Hepatocyte (in vitro differentiated cells): ENCODE measurements at regions not wholly inside any gene's neighbourhood (a gene's known extent, or its start where the extent isn't known, plus 50 kb on each side); places are given as distances from the start of the nearest gene placed in this dataset.

Experiments used
- DNase-seq: peaks from one replicate; pipeline ENCODE4 v3.0.0-alpha.2; 2016; ENCODE audit warnings: low spot score
- H2AFZ ChIP-seq: fragments of 200-600 bp; sonication (generic); 2 replicates; pipeline ENCODE4 v1.6.0; 2016; ENCODE audit warnings: antibody characterized with exemption, mild to moderate bottlenecking
- H3K27ac ChIP-seq: fragments of 200-600 bp; sonication (generic); 2 replicates; pipeline ENCODE4 v1.5.1; 2016; ENCODE audit warnings: mild to moderate bottlenecking
- H3K27me3 ChIP-seq: fragments of 200-600 bp; sonication (generic); 2 replicates; pipeline ENCODE4 v1.6.1; 2016
- H3K36me3 ChIP-seq: fragments of 200-600 bp; sonication (generic); replicated peaks from 2 replicates; pipeline ENCODE4 v1.5.1; 2016; ENCODE audit warnings: low read depth; ENCODE audit not compliant: insufficient read depth
- H3K4me1 ChIP-seq: fragments of 200-600 bp; sonication (generic); 2 replicates; pipeline ENCODE4 v1.5.1; 2016; ENCODE audit warnings: mild to moderate bottlenecking, moderate library complexity; ENCODE audit not compliant: insufficient read depth
- H3K4me2 ChIP-seq: fragments of 200-600 bp; sonication (generic); 2 replicates; pipeline ENCODE4 v1.6.0; 2016
- H3K4me3 ChIP-seq: fragments of 200-600 bp; sonication (generic); 2 replicates; pipeline ENCODE4 v1.5.1; 2016; ENCODE audit warnings: mild to moderate bottlenecking
- H3K79me2 ChIP-seq: fragments of 200-600 bp; sonication (generic); 2 replicates; pipeline ENCODE4 v1.6.0; 2017; ENCODE audit warnings: mild to moderate bottlenecking
- H3K9me2 ChIP-seq: fragments of 200-600 bp; sonication (generic); replicated peaks from 2 replicates; pipeline ENCODE4 v1.6.0; 2017; ENCODE audit warnings: mild to moderate bottlenecking; ENCODE audit not compliant: insufficient read depth
- H3K9me3 ChIP-seq: fragments of 200-600 bp; sonication (generic); 2 replicates; pipeline ENCODE4 v1.5.1; 2016; ENCODE audit warnings: low read depth, mild to moderate bottlenecking
- H4K20me1 ChIP-seq: fragments of 200-600 bp; sonication (generic); 2 replicates; pipeline ENCODE4 v1.6.0; 2016; ENCODE audit warnings: mild to moderate bottlenecking; ENCODE audit not compliant: insufficient read depth, poor library complexity, severe bottlenecking
- CTCF ChIP-seq: fragments of 200-600 bp; sonication (generic); IDR thresholded peaks from 2 replicates; pipeline ENCODE4 v1.5.1; 2016; ENCODE audit warnings: antibody characterized with exemption, mild to moderate bottlenecking; ENCODE audit not compliant: poor library complexity
- EZH2 ChIP-seq: fragments of 200-600 bp; sonication (generic); IDR thresholded peaks from 2 replicates; pipeline ENCODE4 v1.6.1; 2016; ENCODE audit warnings: antibody characterized with exemption, mild to moderate bottlenecking, borderline replicate concordance
- EZH2phosphoT487 ChIP-seq: fragments of 200-600 bp; sonication (generic); IDR thresholded peaks from one replicate; pipeline ENCODE4 v1.6.1; 2018; ENCODE audit warnings: antibody characterized with exemption, mild to moderate bottlenecking, low read depth, moderate library complexity; ENCODE audit not compliant: unreplicated experiment, severe bottlenecking
- WGBS: methylation state at CpG from one replicate; pipeline ENCODE4 v1.1.6; 2016; ENCODE audit warnings: low lambda C conversion rate; ENCODE audit errors: missing lambda C conversion rate; 5-methylcytosine and 5-hydroxymethylcytosine counted together

GRCh38 chr7:16136896-16137295 is 284.4 kb downstream of the CRPPA start:
- H4K20me1 ChIP-seq: no peaks in the 10 kb centered on the region
- H3K4me2 ChIP-seq: no peak overlapping the region
- no peaks in the 10 kb centered on the region for H3K9me2 ChIP-seq
- H3K27me3 ChIP-seq: no peaks in the 10 kb centered on the region
- H2AFZ ChIP-seq: no peak overlapping the region
- TF ChIP-seq CTCF: no peak
- TF ChIP-seq EZH2: no peak
- TF ChIP-seq EZH2phosphoT487: no peak
- DNase-seq: no peak
- H3K79me2 ChIP-seq: no peaks in the 10 kb centered on the region
- H3K4me1 ChIP-seq: no peaks in the 10 kb centered on the region
- no peaks in the 10 kb centered on the region for H3K36me3 ChIP-seq
- no peak overlapping the region for H3K27ac ChIP-seq
- H3K4me3 ChIP-seq: no peak overlapping the region
- WGBS: 91% methylated on average over 2 of the region's 2 CpGs
- no peaks in the 10 kb centered on the region for H3K9me3 ChIP-seq

GRCh38 chr7:16135658-16136057 is 285.7 kb downstream of the CRPPA start:
- Histone ChIP-seq H4K20me1 (no peaks in the 10 kb centered on the region), H2AFZ (no peak overlapping the region), H3K4me2 (no peak overlapping the region), H3K4me1 (no peaks in the 10 kb centered on the region), H3K9me2 (no peaks in the 10 kb centered on the region), H3K4me3 (no peak overlapping the region), H3K36me3 (no peaks in the 10 kb centered on the region), H3K27ac (no peak overlapping the region), H3K9me3 (no peaks in the 10 kb centered on the region), H3K27me3 (no peaks in the 10 kb centered on the region), H3K79me2 (no peaks in the 10 kb centered on the region)
- DNase-seq: no peak
- TF ChIP-seq EZH2phosphoT487 (no peak), CTCF (no peak), EZH2 (no peak)

GRCh38 chr7:16130111-16131110 is 290.9 kb downstream of the CRPPA start:
- Histone ChIP-seq H3K4me3 (no peak overlapping the region), H3K79me2 (no peaks in the 10 kb centered on the region), H3K36me3 (no peaks in the 10 kb centered on the region), H3K9me2 (no peaks in the 10 kb centered on the region), H3K4me2 (no peak overlapping the region), H3K4me1 (no peaks in the 10 kb centered on the region), H3K27ac (peak overlapping the region; percentile 62), H3K9me3 (no peaks in the 10 kb centered on the region), H4K20me1 (no peaks in the 10 kb centered on the region), H2AFZ (no peak overlapping the region), H3K27me3 (no peaks in the 10 kb centered on the region)
- TF ChIP-seq EZH2 (no peak), CTCF (no peak), EZH2phosphoT487 (no peak)
- no peak for DNase-seq
- WGBS: 75% methylated on average over 1 of the region's 1 CpG
